ENCODE measurements at regions not wholly inside any gene's neighbourhood (a gene's known extent, or its start where the extent isn't known, plus 50 kb on each side); places are given as distances from the start of the nearest gene placed in this dataset.
"Not testable (repeated sequence)": the region's sequence is repeated elsewhere in the genome, so short reads cannot be mapped to it uniquely, and the experiment has no call there.

- no peak overlapping the region for H3K4me3 ChIP-seq (ENCODE audit: low read length)
- H3K36me3 Mint-ChIP-seq (ENCODE audit: low read depth): no peaks in the 10 kb centered on the region
- H3K9me3 ChIP-seq (ENCODE audit: control insufficient read depth, low read length): peaks cover 4% of the 10 kb centered on the region
- no peak overlapping the region for H3K4me3 Mint-ChIP-seq
- H3K27ac Mint-ChIP-seq: no peak overlapping the region
- no peaks in the 10 kb centered on the region for H3K4me1 Mint-ChIP-seq
- no peaks in the 10 kb centered on the region for H3K36me3 ChIP-seq (ENCODE audit: control insufficient read depth, insufficient read depth, low read length)
- H3K27ac ChIP-seq (ENCODE audit: low read depth, low read length): no peak overlapping the region
- no peak for TF ChIP-seq CTCF (conservative IDR thresholded peaks at IDR 0.05)
- H3K4me1 ChIP-seq (ENCODE audit: control insufficient read depth, insufficient read depth, low read length): no peaks in the 10 kb centered on the region
- H3K27me3 ChIP-seq (ENCODE audit: control insufficient read depth, insufficient read depth, low read length, poor library complexity, severe bottlenecking): no peaks in the 10 kb centered on the region
- peaks cover 11% of the 10 kb centered on the region for H3K9me3 Mint-ChIP-seq
- no peak for DNase-seq
- no peaks in the 10 kb centered on the region for H3K27me3 Mint-ChIP-seq (ENCODE audit: insufficient read depth)
- H3K9ac ChIP-seq (ENCODE audit: extremely low read depth, low read length, poor library complexity, severe bottlenecking): no peak overlapping the region
Measured at GRCh38 chr1:194862129-194862528, 1675.7 kb upstream of the B3GALT2 start.

GRCh38 chr1:194860248-194861201 lies 1674.1 kb upstream of the B3GALT2 start:
- H3K4me3 Mint-ChIP-seq: no peak overlapping the region
- H3K9ac ChIP-seq (ENCODE audit: extremely low read depth, low read length, poor library complexity, severe bottlenecking): no peak overlapping the region
- TF ChIP-seq CTCF (conservative IDR thresholded peaks at IDR 0.05): no peak
- H3K4me3 ChIP-seq (ENCODE audit: low read length): no peak overlapping the region
- H3K27ac Mint-ChIP-seq: no peak overlapping the region
- no peaks in the 10 kb centered on the region for H3K4me1 ChIP-seq (ENCODE audit: control insufficient read depth, insufficient read depth, low read length)
- no peaks in the 10 kb centered on the region for H3K36me3 Mint-ChIP-seq (ENCODE audit: low read depth)
- no peak overlapping the region for H3K27ac ChIP-seq (ENCODE audit: low read depth, low read length)
- peaks cover 11% of the 10 kb centered on the region for H3K9me3 Mint-ChIP-seq
- H3K27me3 ChIP-seq (ENCODE audit: control insufficient read depth, insufficient read depth, low read length, poor library complexity, severe bottlenecking): no peaks in the 10 kb centered on the region
- H3K36me3 ChIP-seq (ENCODE audit: control insufficient read depth, insufficient read depth, low read length): no peaks in the 10 kb centered on the region
- no peaks in the 10 kb centered on the region for H3K4me1 Mint-ChIP-seq
- H3K27me3 Mint-ChIP-seq (ENCODE audit: insufficient read depth): no peaks in the 10 kb centered on the region
- no peak for DNase-seq
- 95% methylated on average over 4 to 10 of the region's 10 CpGs for WGBS, 2 experiments (ENCODE audit: insufficient coverage in 1 of 2, insufficient read length in 1 of 2)
- H3K9me3 ChIP-seq (ENCODE audit: control insufficient read depth, low read length): peaks cover 4% of the 10 kb centered on the region

- DNase-seq; H3K27me3 ChIP-seq (ENCODE audit: control insufficient read depth, insufficient read depth, low read length, poor library complexity, severe bottlenecking); H3K4me1 Mint-ChIP-seq; H3K4me1 ChIP-seq (ENCODE audit: control insufficient read depth, insufficient read depth, low read length); H3K36me3 ChIP-seq (ENCODE audit: control insufficient read depth, insufficient read depth, low read length); H3K4me3 Mint-ChIP-seq; H3K36me3 Mint-ChIP-seq (ENCODE audit: low read depth); H3K4me3 ChIP-seq (ENCODE audit: low read length); H3K9ac ChIP-seq (ENCODE audit: extremely low read depth, low read length, poor library complexity, severe bottlenecking); H3K27ac Mint-ChIP-seq; H3K9me3 ChIP-seq (ENCODE audit: control insufficient read depth, low read length); H3K27ac ChIP-seq (ENCODE audit: low read depth, low read length); H3K27me3 Mint-ChIP-seq (ENCODE audit: insufficient read depth): not testable (repeated sequence)
- H3K9me3 Mint-ChIP-seq: peaks cover 11% of the 10 kb centered on the region
- 94 to 95% methylated on average over 4 to 17 of the region's 17 CpGs for WGBS, 2 experiments (ENCODE audit: insufficient coverage in 1 of 2, insufficient read length in 1 of 2)
Measured at GRCh38 chr1:194859481-194860154, 1673.2 kb upstream of the B3GALT2 start.

GRCh38 chr1:194858811-194859480 lies 1672.5 kb upstream of the B3GALT2 start:
- H3K4me1 ChIP-seq (ENCODE audit: control insufficient read depth, insufficient read depth, low read length); H3K36me3 Mint-ChIP-seq (ENCODE audit: low read depth); H3K4me3 Mint-ChIP-seq; H3K27me3 Mint-ChIP-seq (ENCODE audit: insufficient read depth); H3K27ac Mint-ChIP-seq; DNase-seq; H3K4me3 ChIP-seq (ENCODE audit: low read length); H3K4me1 Mint-ChIP-seq; H3K27ac ChIP-seq (ENCODE audit: low read depth, low read length); H3K27me3 ChIP-seq (ENCODE audit: control insufficient read depth, insufficient read depth, low read length, poor library complexity, severe bottlenecking); H3K36me3 ChIP-seq (ENCODE audit: control insufficient read depth, insufficient read depth, low read length); H3K9ac ChIP-seq (ENCODE audit: extremely low read depth, low read length, poor library complexity, severe bottlenecking); H3K9me3 ChIP-seq (ENCODE audit: control insufficient read depth, low read length): not testable (repeated sequence)
- H3K9me3 Mint-ChIP-seq: peaks cover 11% of the 10 kb centered on the region
- 96% methylated on average over 8 to 39 of the region's 39 CpGs for WGBS, 2 experiments (ENCODE audit: insufficient coverage in 1 of 2, insufficient read length in 1 of 2)
